ENCODE measurements at regions not wholly inside any gene's neighbourhood (a gene's known extent, or its start where the extent isn't known, plus 50 kb on each side); places are given as distances from the start of the nearest gene placed in this dataset.

DNA sequence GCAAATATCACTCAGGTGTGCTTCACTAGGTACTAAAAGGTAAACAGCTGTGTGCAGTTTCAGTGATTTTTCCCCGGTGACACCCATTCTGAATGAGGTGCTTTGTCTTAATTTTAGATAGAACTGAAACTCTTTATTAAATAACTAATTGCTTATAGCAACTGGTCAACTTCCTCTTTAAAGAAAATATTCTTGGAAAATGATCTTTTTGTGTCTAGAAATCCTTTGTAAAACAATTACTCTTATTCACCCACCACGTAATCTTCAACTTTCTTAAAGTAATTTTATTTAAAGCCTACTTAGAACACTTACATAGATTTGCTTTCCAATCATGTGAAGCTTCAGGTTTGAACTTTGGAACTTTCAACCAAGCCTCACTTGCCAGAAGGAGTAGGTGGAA is 57.9 kb upstream of the RMDN2 start:
- no peak for TF ChIP-seq CTCF (IDR thresholded peaks at IDR 0.05)
- no peak for TF ChIP-seq POLR2A (IDR thresholded peaks at IDR 0.05)
